GM12891 (cell line): ENCODE measurements at regions not wholly inside any gene's neighbourhood (a gene's known extent, or its start where the extent isn't known, plus 50 kb on each side); places are given as distances from the start of the nearest gene placed in this dataset.

ENCODE experiments used
- PAX5 ChIP-seq: IDR thresholded peaks from 2 replicates; pipeline ENCODE4 v1.6.1; 2011; ENCODE audit warnings: low read length, moderate library complexity, mild to moderate bottlenecking; ENCODE audit not compliant: insufficient read depth, severe bottlenecking
- POLR2A ChIP-seq: IDR thresholded peaks from 2 replicates; pipeline ENCODE4 v1.6.1; 2011; ENCODE audit warnings: low read depth, low read length, control low read depth
- POLR2AphosphoS5 ChIP-seq: IDR thresholded peaks from 2 replicates; pipeline ENCODE4 v1.6.1; 2011; ENCODE audit warnings: low read depth, low read length, control low read depth
- SPI1 ChIP-seq: IDR thresholded peaks from 2 replicates; pipeline ENCODE4 v1.6.1; 2011; ENCODE audit warnings: low read depth, low read length, control low read depth
- TAF1 ChIP-seq: IDR thresholded peaks from 2 replicates; pipeline ENCODE4 v1.6.1; 2011; ENCODE audit warnings: low read depth, low read length, control low read depth

DNA sequence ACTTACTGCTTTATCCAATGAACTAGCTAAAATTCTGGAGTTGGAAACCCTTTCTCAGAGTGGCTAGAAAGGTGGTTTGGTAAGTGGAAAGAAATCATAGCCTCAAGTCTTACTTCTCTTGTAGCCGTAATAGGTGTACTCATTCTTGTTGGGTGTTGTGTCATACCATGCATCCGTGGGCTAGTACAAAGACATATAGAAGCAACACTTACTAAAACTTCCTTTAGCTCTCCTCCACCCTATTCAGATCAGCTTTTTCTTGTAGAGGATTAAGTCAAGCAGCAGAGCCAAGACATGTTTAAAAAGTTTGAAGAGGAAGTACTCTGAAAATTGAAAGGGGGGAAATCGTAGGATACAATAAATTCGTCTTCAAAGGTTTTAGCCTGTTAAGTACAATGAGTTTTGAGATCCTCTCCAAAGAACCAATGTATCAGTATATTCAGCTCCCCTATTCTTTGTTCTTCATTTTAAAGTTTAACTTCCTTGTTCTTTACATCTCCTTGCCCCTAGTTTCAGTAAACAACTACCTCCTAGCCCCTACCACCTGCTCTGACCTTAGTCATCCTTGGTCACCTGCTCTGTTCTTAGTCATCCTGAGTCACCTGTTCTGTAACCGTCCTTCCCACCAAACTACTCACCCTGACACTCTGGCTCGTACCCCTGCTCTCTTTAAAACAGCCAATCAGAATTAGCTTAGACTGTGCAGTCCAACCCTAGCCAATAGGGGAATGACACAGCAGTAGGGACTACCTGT, 62.1 kb upstream of the DEUP1 start:
- TF ChIP-seq POLR2A (no peak), POLR2AphosphoS5 (no peak), PAX5 (no peak), SPI1 (no peak), TAF1 (no peak)
